ENCODE measurements at regions not wholly inside any gene's neighbourhood (a gene's known extent, or its start where the extent isn't known, plus 50 kb on each side); places are given as distances from the start of the nearest gene placed in this dataset.
"Not testable (repeated sequence)": the region's sequence is repeated elsewhere in the genome, so short reads cannot be mapped to it uniquely, and the experiment has no call there.

DNA sequence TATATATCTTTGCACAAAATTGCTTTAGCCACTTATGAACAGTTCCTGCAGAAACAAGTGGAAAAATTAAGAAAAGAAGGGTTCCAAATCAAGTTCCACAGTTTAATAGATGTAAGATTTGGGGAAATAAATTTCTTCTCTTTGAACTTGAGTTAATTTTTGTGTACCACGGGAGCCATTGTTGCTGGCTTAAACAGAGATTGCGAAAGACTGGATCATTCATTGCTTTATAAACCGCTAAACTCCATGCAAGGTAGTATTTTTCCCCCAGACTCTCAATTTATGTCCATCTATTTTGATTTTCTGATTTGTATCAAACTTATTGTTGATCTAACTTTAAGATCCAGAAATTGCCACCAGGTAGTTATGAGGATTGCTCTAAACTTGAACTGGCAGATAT is 246.1 kb upstream of the ADGRL4 start:
- Histone ChIP-seq H3K4me1 (ENCODE audit: control insufficient read depth in 1 of 2, insufficient read depth in 2 of 2, low read length in 2 of 2) (no peaks in the 10 kb centered on the region), H3K36me3 (ENCODE audit: control insufficient read depth in 1 of 2, insufficient read depth in 2 of 2, low read length in 2 of 2) (no peaks in the 10 kb centered on the region), H3K9me3 (ENCODE audit: control insufficient read depth in 1 of 2, low read length in 2 of 2) (no peaks in the 10 kb centered on the region), H3K9ac (ENCODE audit: low read depth in 1 of 2, low read length in 2 of 2) (no peak overlapping the region), H3K27me3 (ENCODE audit: control insufficient read depth in 1 of 2, insufficient read depth in 2 of 2, low read length in 2 of 2) (no peaks in the 10 kb centered on the region), H3K4me3 (ENCODE audit: low read depth in 1 of 2, low read length in 2 of 2) (no peak overlapping the region), H3K27ac (ENCODE audit: low read depth, low read length) (no peak overlapping the region)

DNA sequence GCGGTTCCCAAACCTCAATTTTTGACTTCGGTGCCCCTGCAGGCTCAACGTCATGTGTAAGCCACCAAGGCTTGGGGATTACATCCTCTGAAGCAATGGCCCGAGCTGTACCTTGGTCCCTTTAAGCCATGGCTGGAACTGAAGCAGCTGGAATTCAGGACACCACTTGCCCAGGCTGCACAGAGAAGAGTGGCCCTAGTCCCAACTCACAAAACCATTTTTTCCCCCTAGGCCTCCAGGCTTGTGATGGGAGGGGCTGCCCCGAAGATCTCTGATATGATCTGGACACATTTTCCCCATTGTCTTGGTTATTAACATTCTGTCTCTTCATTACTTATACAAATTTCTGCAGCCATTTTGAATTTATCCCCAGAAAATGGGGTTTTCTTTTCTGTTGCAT is 233.3 kb upstream of the ADGRL4 start:
- Histone ChIP-seq H3K9ac (ENCODE audit: low read depth in 1 of 2, low read length in 2 of 2) (no peak overlapping the region), H3K27ac (ENCODE audit: low read depth, low read length) (no peak overlapping the region), H3K4me1 (ENCODE audit: control insufficient read depth in 1 of 2, insufficient read depth in 2 of 2, low read length in 2 of 2) (no peaks in the 10 kb centered on the region), H3K27me3 (ENCODE audit: control insufficient read depth in 1 of 2, insufficient read depth in 2 of 2, low read length in 2 of 2) (no peaks in the 10 kb centered on the region), H3K4me3 (ENCODE audit: low read depth in 1 of 2, low read length in 2 of 2) (no peak overlapping the region), H3K36me3 (ENCODE audit: control insufficient read depth in 1 of 2, insufficient read depth in 2 of 2, low read length in 2 of 2) (no peaks in the 10 kb centered on the region), H3K9me3 (ENCODE audit: control insufficient read depth in 1 of 2, low read length in 2 of 2) (peaks cover 2 to 3% of the 10 kb centered on the region in 2 donors)

DNA sequence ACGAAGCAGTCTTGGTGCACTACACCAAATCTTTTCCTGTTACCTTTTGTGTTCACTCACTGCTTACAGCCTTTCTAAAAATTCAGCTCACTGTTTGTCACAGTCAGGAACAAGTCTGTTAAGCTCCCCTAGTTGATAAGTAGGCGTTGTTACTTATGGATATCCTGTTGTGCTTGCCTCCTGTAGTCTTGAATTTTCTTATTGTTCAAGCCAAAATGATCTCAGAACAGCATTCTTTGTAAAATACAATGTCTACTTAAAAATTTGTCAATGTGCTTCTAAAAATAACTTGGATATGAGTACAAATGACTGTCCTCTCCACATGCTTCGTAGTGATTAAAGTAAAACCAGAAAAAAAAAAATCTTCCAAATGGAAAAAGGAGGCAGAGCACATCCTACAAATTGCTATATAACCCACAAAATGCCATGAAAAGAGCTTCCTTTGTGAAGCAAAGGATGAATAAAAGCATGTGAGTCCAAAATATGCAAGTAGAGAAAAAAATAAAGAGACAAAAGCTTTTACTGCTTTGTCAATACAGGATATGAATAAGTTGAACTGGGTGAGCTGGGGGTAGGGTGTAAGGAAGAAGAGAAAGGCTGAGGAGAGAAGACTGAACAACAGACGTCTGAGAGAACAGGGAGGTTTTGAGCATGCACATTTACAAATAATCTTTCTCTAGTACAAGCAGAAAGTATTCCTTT is 228.9 kb upstream of the ADGRL4 start:
- Histone ChIP-seq H3K4me3 (ENCODE audit: low read depth in 1 of 2, low read length in 2 of 2) (no peak overlapping the region), H3K4me1 (ENCODE audit: control insufficient read depth in 1 of 2, insufficient read depth in 2 of 2, low read length in 2 of 2) (no peaks in the 10 kb centered on the region), H3K36me3 (ENCODE audit: control insufficient read depth in 1 of 2, insufficient read depth in 2 of 2, low read length in 2 of 2) (no peaks in the 10 kb centered on the region), H3K9ac (ENCODE audit: low read depth in 1 of 2, low read length in 2 of 2) (no peak overlapping the region), H3K27me3 (ENCODE audit: control insufficient read depth in 1 of 2, insufficient read depth in 2 of 2, low read length in 2 of 2) (no peaks in the 10 kb centered on the region), H3K27ac (ENCODE audit: low read depth, low read length) (no peak overlapping the region), H3K9me3 (ENCODE audit: control insufficient read depth in 1 of 2, low read length in 2 of 2) (peaks cover 0 to 3% of the 10 kb centered on the region in 2 donors)

- Histone ChIP-seq H3K4me3 (ENCODE audit: low read depth in 1 of 2, low read length in 2 of 2) (no peak overlapping the region), H3K36me3 (ENCODE audit: control insufficient read depth in 1 of 2, insufficient read depth in 2 of 2, low read length in 2 of 2) (no peaks in the 10 kb centered on the region), H3K27ac (ENCODE audit: low read depth, low read length) (no peak overlapping the region), H3K9me3 (ENCODE audit: control insufficient read depth in 1 of 2, low read length in 2 of 2) (peaks cover 2 to 4% of the 10 kb centered on the region in 2 donors), H3K4me1 (ENCODE audit: control insufficient read depth in 1 of 2, insufficient read depth in 2 of 2, low read length in 2 of 2) (no peaks in the 10 kb centered on the region), H3K27me3 (ENCODE audit: control insufficient read depth in 1 of 2, insufficient read depth in 2 of 2, low read length in 2 of 2) (no peaks in the 10 kb centered on the region), H3K9ac (ENCODE audit: low read depth in 1 of 2, low read length in 2 of 2) (no peak overlapping the region)
Observed at GRCh38 chr1:79232818-79233217, 226.3 kb upstream of the ADGRL4 start.

DNA sequence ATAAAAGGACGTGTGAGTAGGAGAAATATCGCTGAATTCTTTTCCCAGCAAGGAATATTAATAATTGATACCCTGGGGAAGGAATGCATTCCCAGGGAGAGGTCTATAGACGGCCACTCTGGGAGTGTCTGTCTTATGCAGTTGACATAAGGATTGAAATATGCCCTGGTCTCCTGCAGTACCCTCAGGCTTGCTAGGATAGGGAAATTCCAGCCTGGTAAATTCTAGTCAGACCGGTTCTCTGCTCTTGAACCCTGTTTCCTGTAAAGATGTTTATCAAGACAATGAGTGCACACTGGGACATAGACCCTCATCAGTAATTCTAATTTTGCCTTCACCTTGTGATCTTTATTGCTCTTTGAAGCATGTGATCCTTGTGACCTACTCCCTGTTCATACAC is 224.2 kb upstream of the ADGRL4 start:
- not testable (repeated sequence) for H3K27ac ChIP-seq (ENCODE audit: low read depth, low read length); H3K4me1 ChIP-seq (ENCODE audit: control insufficient read depth in 1 of 2, insufficient read depth in 2 of 2, low read length in 2 of 2); H3K9ac ChIP-seq (ENCODE audit: low read depth in 1 of 2, low read length in 2 of 2); H3K36me3 ChIP-seq (ENCODE audit: control insufficient read depth in 1 of 2, insufficient read depth in 2 of 2, low read length in 2 of 2); H3K27me3 ChIP-seq (ENCODE audit: control insufficient read depth in 1 of 2, insufficient read depth in 2 of 2, low read length in 2 of 2); H3K4me3 ChIP-seq (ENCODE audit: low read depth in 1 of 2, low read length in 2 of 2); H3K9me3 ChIP-seq (ENCODE audit: control insufficient read depth in 1 of 2, low read length in 2 of 2)

DNA sequence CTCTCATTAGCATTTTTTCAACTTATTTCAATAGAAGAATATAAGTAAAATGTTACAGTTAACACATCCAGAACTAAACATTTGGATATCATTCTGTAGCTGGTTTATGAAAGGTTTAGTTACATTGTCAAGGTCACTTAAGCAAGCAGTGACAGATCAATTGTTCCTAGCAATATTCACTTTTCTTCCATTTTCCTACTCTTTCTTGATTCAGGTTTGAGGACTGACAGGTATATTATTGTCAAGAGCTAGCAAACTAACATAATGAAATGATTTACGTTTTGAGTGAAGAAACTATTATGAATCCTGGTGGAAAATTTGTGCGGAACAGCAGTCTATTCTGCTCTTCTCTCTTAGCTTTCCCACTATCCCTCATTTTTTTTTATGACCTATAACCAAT is 220.4 kb upstream of the ADGRL4 start:
- Histone ChIP-seq H3K36me3 (ENCODE audit: control insufficient read depth in 1 of 2, insufficient read depth in 2 of 2, low read length in 2 of 2) (no peaks in the 10 kb centered on the region), H3K4me3 (ENCODE audit: low read depth in 1 of 2, low read length in 2 of 2) (no peak overlapping the region)

DNA sequence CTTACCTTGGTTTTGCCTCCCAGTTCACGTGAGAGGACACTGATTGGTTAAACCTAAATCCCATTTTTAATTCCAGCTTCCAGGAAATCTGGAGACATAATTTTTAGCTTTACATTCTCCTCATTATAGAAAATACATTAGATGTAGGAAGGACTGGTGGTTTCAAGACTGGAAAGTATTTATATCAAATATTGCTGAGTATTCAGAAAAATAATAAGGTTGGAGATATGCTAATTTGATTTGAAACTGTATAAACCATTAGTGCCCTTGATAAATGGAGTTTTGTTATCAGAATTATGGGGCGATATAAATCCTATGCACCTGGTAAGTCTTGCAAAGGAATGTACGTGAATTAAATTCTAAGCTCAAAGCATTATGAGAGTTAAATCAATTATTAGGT is 218.0 kb upstream of the ADGRL4 start:
- no peaks in the 10 kb centered on the region for H3K36me3 ChIP-seq (ENCODE audit: control insufficient read depth in 1 of 2, insufficient read depth in 2 of 2, low read length in 2 of 2)
- no peaks in the 10 kb centered on the region for H3K4me1 ChIP-seq (ENCODE audit: control insufficient read depth in 1 of 2, insufficient read depth in 2 of 2, low read length in 2 of 2)
- no peak overlapping the region for H3K9ac ChIP-seq (ENCODE audit: low read depth in 1 of 2, low read length in 2 of 2)
- no peak overlapping the region for H3K4me3 ChIP-seq (ENCODE audit: low read depth in 1 of 2, low read length in 2 of 2)
- no peaks in the 10 kb centered on the region for H3K27me3 ChIP-seq (ENCODE audit: control insufficient read depth in 1 of 2, insufficient read depth in 2 of 2, low read length in 2 of 2)
- no peak overlapping the region for H3K27ac ChIP-seq (ENCODE audit: low read depth, low read length)
- peaks cover 0 to 2% of the 10 kb centered on the region in 2 donors for H3K9me3 ChIP-seq (ENCODE audit: control insufficient read depth in 1 of 2, low read length in 2 of 2)

More for the DNA sequence above, 220.4 kb upstream of the ADGRL4 start:
- Histone ChIP-seq H3K27me3 (ENCODE audit: control insufficient read depth in 1 of 2, insufficient read depth in 2 of 2, low read length in 2 of 2) (no peaks in the 10 kb centered on the region), H3K27ac (ENCODE audit: low read depth, low read length) (no peak overlapping the region), H3K4me1 (ENCODE audit: control insufficient read depth in 1 of 2, insufficient read depth in 2 of 2, low read length in 2 of 2) (no peaks in the 10 kb centered on the region), H3K9ac (ENCODE audit: low read depth in 1 of 2, low read length in 2 of 2) (no peak overlapping the region), H3K9me3 (ENCODE audit: control insufficient read depth in 1 of 2, low read length in 2 of 2) (peaks cover 2 to 4% of the 10 kb centered on the region in 2 donors)

DNA sequence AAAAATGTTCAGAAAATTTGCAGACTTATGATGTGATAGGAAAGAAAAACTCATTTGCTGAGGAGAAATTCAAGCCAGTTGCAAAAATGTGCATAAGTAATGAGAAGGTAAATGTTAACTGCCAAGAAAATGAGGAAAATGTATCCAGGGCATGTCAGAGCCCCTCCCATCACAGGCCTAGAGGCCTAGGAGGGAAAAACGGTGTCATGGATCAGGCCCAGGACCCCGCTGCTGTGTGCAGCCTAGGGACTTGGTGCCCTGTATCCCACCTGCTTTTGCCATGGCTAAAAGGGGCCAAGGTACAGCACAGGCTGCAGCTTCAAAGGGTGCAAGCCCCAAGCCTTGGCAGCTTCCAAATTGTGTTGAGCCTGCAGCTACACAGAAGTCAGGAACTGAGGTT is 214.0 kb upstream of the ADGRL4 start:
- Histone ChIP-seq H3K4me1 (ENCODE audit: control insufficient read depth in 1 of 2, insufficient read depth in 2 of 2, low read length in 2 of 2) (no peaks in the 10 kb centered on the region), H3K9me3 (ENCODE audit: control insufficient read depth in 1 of 2, low read length in 2 of 2) (peaks cover 0 to 3% of the 10 kb centered on the region in 2 donors), H3K9ac (ENCODE audit: low read depth in 1 of 2, low read length in 2 of 2) (no peak overlapping the region), H3K4me3 (ENCODE audit: low read depth in 1 of 2, low read length in 2 of 2) (no peak overlapping the region), H3K27ac (ENCODE audit: low read depth, low read length) (no peak overlapping the region), H3K27me3 (ENCODE audit: control insufficient read depth in 1 of 2, insufficient read depth in 2 of 2, low read length in 2 of 2) (no peaks in the 10 kb centered on the region), H3K36me3 (ENCODE audit: control insufficient read depth in 1 of 2, insufficient read depth in 2 of 2, low read length in 2 of 2) (no peaks in the 10 kb centered on the region)

DNA sequence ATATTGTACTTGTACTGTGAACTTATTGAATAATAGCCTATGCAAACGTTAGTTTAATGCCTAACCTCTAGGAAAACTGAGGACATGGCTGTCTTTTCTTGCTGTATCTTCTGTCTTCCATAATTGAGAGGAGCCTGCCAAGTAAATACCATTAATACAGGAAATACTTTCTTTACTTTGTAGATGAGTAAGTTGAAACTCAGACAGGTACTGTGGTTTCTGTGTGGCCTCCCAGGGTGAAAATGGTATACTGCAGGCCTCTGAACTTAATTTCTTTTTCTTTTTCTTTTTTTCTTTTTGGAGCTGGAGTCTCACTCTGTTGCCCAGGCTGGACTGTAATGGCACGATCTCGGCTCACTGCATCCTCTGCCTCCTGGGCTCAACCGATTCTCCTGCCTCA is 208.8 kb upstream of the ADGRL4 start:
- H3K4me3 ChIP-seq (ENCODE audit: low read depth in 1 of 2, low read length in 2 of 2) = no peak overlapping the region
- H3K9ac ChIP-seq (ENCODE audit: low read depth in 1 of 2, low read length in 2 of 2) = no peak overlapping the region
- H3K9me3 ChIP-seq (ENCODE audit: control insufficient read depth in 1 of 2, low read length in 2 of 2) = peaks cover 0 to 2% of the 10 kb centered on the region in 2 donors
- no peaks in the 10 kb centered on the region for H3K4me1 ChIP-seq (ENCODE audit: control insufficient read depth in 1 of 2, insufficient read depth in 2 of 2, low read length in 2 of 2)
- no peak overlapping the region for H3K27ac ChIP-seq (ENCODE audit: low read depth, low read length)
- H3K27me3 ChIP-seq (ENCODE audit: control insufficient read depth in 1 of 2, insufficient read depth in 2 of 2, low read length in 2 of 2) = no peaks in the 10 kb centered on the region
- H3K36me3 ChIP-seq (ENCODE audit: control insufficient read depth in 1 of 2, insufficient read depth in 2 of 2, low read length in 2 of 2) = no peaks in the 10 kb centered on the region

- H3K9me3 ChIP-seq (ENCODE audit: control insufficient read depth in 1 of 2, low read length in 2 of 2) = no peaks in the 10 kb centered on the region
- no peaks in the 10 kb centered on the region for H3K36me3 ChIP-seq (ENCODE audit: control insufficient read depth in 1 of 2, insufficient read depth in 2 of 2, low read length in 2 of 2)
- H3K9ac ChIP-seq (ENCODE audit: low read depth in 1 of 2, low read length in 2 of 2) = no peak overlapping the region
- no peaks in the 10 kb centered on the region for H3K27me3 ChIP-seq (ENCODE audit: control insufficient read depth in 1 of 2, insufficient read depth in 2 of 2, low read length in 2 of 2)
- H3K27ac ChIP-seq (ENCODE audit: low read depth, low read length) = no peak overlapping the region
- no peaks in the 10 kb centered on the region for H3K4me1 ChIP-seq (ENCODE audit: control insufficient read depth in 1 of 2, insufficient read depth in 2 of 2, low read length in 2 of 2)
- H3K4me3 ChIP-seq (ENCODE audit: low read depth in 1 of 2, low read length in 2 of 2) = no peak overlapping the region
Observed at GRCh38 chr1:79207786-79208185, 201.3 kb upstream of the ADGRL4 start.

DNA sequence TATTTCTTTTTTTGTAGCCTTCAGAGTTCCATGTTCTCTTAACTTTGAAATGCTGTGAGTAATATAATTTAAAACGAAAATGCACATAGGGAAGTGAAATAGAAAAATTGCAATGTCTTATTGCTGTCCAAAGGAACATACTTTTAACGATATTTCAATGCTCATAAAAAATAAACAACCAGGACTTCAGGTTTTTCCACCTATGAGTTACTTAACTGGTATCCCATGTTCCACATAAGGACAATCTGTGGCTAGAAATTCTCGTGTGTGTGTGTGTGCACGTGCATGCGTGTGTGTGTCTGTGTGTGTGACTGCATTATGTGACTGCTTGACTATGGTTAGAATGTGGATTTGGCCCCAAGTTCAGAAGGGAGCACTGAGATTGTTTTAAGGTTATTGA is 200.8 kb upstream of the ADGRL4 start:
- Histone ChIP-seq H3K9me3 (ENCODE audit: control insufficient read depth in 1 of 2, low read length in 2 of 2) (no peaks in the 10 kb centered on the region), H3K36me3 (ENCODE audit: control insufficient read depth in 1 of 2, insufficient read depth in 2 of 2, low read length in 2 of 2) (no peaks in the 10 kb centered on the region), H3K4me3 (ENCODE audit: low read depth in 1 of 2, low read length in 2 of 2) (no peak overlapping the region), H3K27me3 (ENCODE audit: control insufficient read depth in 1 of 2, insufficient read depth in 2 of 2, low read length in 2 of 2) (no peaks in the 10 kb centered on the region), H3K9ac (ENCODE audit: low read depth in 1 of 2, low read length in 2 of 2) (no peak overlapping the region), H3K27ac (ENCODE audit: low read depth, low read length) (no peak overlapping the region), H3K4me1 (ENCODE audit: control insufficient read depth in 1 of 2, insufficient read depth in 2 of 2, low read length in 2 of 2) (no peaks in the 10 kb centered on the region)
